Panc1 (cell line): ENCODE measurements at regions not wholly inside any gene's neighbourhood (a gene's known extent, or its start where the extent isn't known, plus 50 kb on each side); places are given as distances from the start of the nearest gene placed in this dataset.

Experiments
- ATAC-seq: fragments of 200-7000 bp; cut with Tn5 transposase; 2 replicates; pipeline ENCODE4 v1.9.1; 2020; ENCODE audit warnings: mild to moderate bottlenecking, moderate library complexity
- BruUV-seq: library from RNA; stranded (reverse); fragments of 400-500 nt; replicated peaks from 2 replicates; lab custom pipeline; 2021; lab: Mats Ljungman, UMichigan
- CTCF ChIA-PET: fragments of 300-600 bp; sonication (Branson Sonifier 250); formaldehyde crosslinking; loops from one replicate; lab custom pipeline; 2022; ENCODE audit warnings: antibody characterized with exemption; lab: Charles Lee
- POLR2A ChIA-PET: fragments of 300-600 bp; sonication (Branson Sonifier 250); formaldehyde crosslinking; loops from one replicate; lab custom pipeline; 2022; ENCODE audit warnings: antibody characterized with exemption; lab: Charles Lee
- DNase-seq: peaks from one replicate; pipeline ENCODE4 v3.0.0-alpha.2; 2010; ENCODE audit warnings: low read depth, low spot score
- H3K27ac ChIP-seq: 2 replicates; pipeline ENCODE4 v1.5.1; 2011; ENCODE audit warnings: mild to moderate bottlenecking, low read length, inconsistent platforms
- H3K27me3 ChIP-seq: fragments of 200-500 bp; sonication (Bioruptor generic); 2 replicates; pipeline ENCODE4 v1.6.0; 2014; ENCODE audit warnings: low read length, inconsistent platforms; ENCODE audit not compliant: control insufficient read depth, insufficient read depth
- H3K36me3 ChIP-seq: fragments of 200-500 bp; sonication (Bioruptor generic); 2 replicates; pipeline ENCODE4 v1.5.1; 2014; ENCODE audit warnings: inconsistent platforms, mild to moderate bottlenecking, low read length, moderate library complexity; ENCODE audit not compliant: control insufficient read depth, insufficient read depth
- H3K4me1 ChIP-seq: 2 replicates; pipeline ENCODE4 v1.5.1; 2011; ENCODE audit warnings: inconsistent platforms, mild to moderate bottlenecking, low read length, moderate library complexity; ENCODE audit not compliant: control insufficient read depth, insufficient read depth
- H3K4me3 ChIP-seq, 2 experiments: 2 replicates each; pipeline ENCODE4 v1.5.1; 2011 to 2012; ENCODE audit warnings: low read depth in 2 of 2, low read length in 2 of 2, mild to moderate bottlenecking in 2 of 2, inconsistent platforms in 1 of 2, moderate library complexity in 1 of 2
- H3K9me3 ChIP-seq: fragments of 200-500 bp; sonication (Bioruptor generic); 2 replicates; pipeline ENCODE4 v1.5.1; 2014; ENCODE audit warnings: low read depth, mild to moderate bottlenecking, inconsistent platforms, low read length, moderate library complexity; ENCODE audit not compliant: control insufficient read depth, insufficient read depth
- CTCF ChIP-seq: fragments of 450-650 bp; IDR thresholded peaks from 2 replicates; pipeline ENCODE4 v1.5.1; 2017; ENCODE audit warnings: mild to moderate bottlenecking
- POLR2AphosphoS5 ChIP-seq: IDR thresholded peaks from 2 replicates; pipeline ENCODE4 v1.6.1; 2012; ENCODE audit warnings: mild to moderate bottlenecking, low read depth, low read length, moderate library complexity
- REST ChIP-seq, 2 experiments: IDR thresholded peaks; 2 replicates each; pipeline ENCODE4 v1.6.1; 2011 to 2012; ENCODE audit warnings: low read depth in 2 of 2, control low read depth in 1 of 2, low read length in 1 of 2, mild to moderate bottlenecking in 1 of 2, moderate library complexity in 1 of 2; ENCODE audit not compliant: insufficient read depth in 1 of 2
- SIN3A ChIP-seq: IDR thresholded peaks from 2 replicates; pipeline ENCODE4 v1.6.1; 2012; ENCODE audit warnings: low read depth, mild to moderate bottlenecking, low read length, moderate library complexity, borderline replicate concordance; ENCODE audit not compliant: insufficient read depth
- TCF7L2 ChIP-seq: IDR thresholded peaks from 2 replicates; pipeline ENCODE4 v1.6.1; 2011; ENCODE audit warnings: mild to moderate bottlenecking, low read depth, low read length, inconsistent platforms
- in situ Hi-C: cut with HindIII; loops from 2 replicates; pipeline ENCODE4 v1.10.0; 2016; ENCODE audit warnings: low sequenced_read_pairs, low pct_unique_long_range_greater_than_20kb
- intact Hi-C: fragments of 100-400 bp; cut with micrococcal nuclease; formaldehyde crosslinking; loops from one replicate; pipeline ENCODE4 v1.10.0; 2022; ENCODE audit not compliant: unreplicated experiment

- intact Hi-C loops, result no loop called here
- no peak for TF ChIP-seq REST (IDR thresholded peaks at IDR 0.05; ENCODE audit: insufficient read depth in 1 of 2, low read depth in 2 of 2, low read length in 1 of 2)
- no peak for TF ChIP-seq POLR2AphosphoS5
- no peak for TF ChIP-seq CTCF
- TF ChIP-seq TCF7L2, result no peak
- no peak for DNase-seq
- Histone ChIP-seq H3K36me3 (no peaks in the 10 kb centered on the region), H3K27me3 (peaks cover 2% of the 10 kb centered on the region; the same call in 1 of the 2 replicates), H3K27ac (no peak overlapping the region), H3K4me1 (no peaks in the 10 kb centered on the region), H3K9me3 (no peaks in the 10 kb centered on the region), H3K4me3 (no peak overlapping the region)
- CTCF ChIA-PET, result interaction anchor here (0.6 kb wide), 1 partner anchor 559 kb away, joined by 3 read pairs; no protein-coding TSS in a partner anchor
- no TSS peak for BruUV-seq
- ATAC-seq, result no peak
- POLR2A ChIA-PET, result no interaction called here
- in situ Hi-C loops, result no loop called here
These were observed 280.4 kb downstream of the ZSWIM6 start for GRCh38 chr5:61612431-61612830.

- no peak overlapping the region for H3K27ac ChIP-seq
- no TSS peak for BruUV-seq
- ChIA-PET CTCF (no interaction called here), POLR2A (no interaction called here)
- intact Hi-C loops, result no loop called here
- no peaks in the 10 kb centered on the region for H3K9me3 ChIP-seq
- H3K4me1 ChIP-seq, result no peaks in the 10 kb centered on the region
- no peak for TF ChIP-seq TCF7L2
- TF ChIP-seq CTCF, result no peak
- no peak for TF ChIP-seq POLR2AphosphoS5
- no peak for TF ChIP-seq SIN3A
- TF ChIP-seq REST (IDR thresholded peaks at IDR 0.05; ENCODE audit: insufficient read depth in 1 of 2, low read depth in 2 of 2, low read length in 1 of 2), result no peak
- ATAC-seq (no peak), DNase-seq (no peak)
- H3K36me3 ChIP-seq, result no peaks in the 10 kb centered on the region
- H3K27me3 ChIP-seq, result peaks cover 2% of the 10 kb centered on the region; the same call in 1 of the 2 replicates
- in situ Hi-C loops, result no loop called here
- H3K4me3 ChIP-seq, result no peak overlapping the region
These were observed 281.6 kb downstream of the ZSWIM6 start for GRCh38 chr5:61613679-61614078.
